PC-9 (cell line): ENCODE measurements at regions not wholly inside any gene's neighbourhood (a gene's known extent, or its start where the extent isn't known, plus 50 kb on each side); places are given as distances from the start of the nearest gene placed in this dataset.

Experiments used
- CTCF ChIP-seq: fragments of 200-600 bp; sonication (generic); conservative IDR thresholded peaks from 2 replicates; pipeline ENCODE4 v1.6.1; 2017; ENCODE audit warnings: mixed run types, antibody characterized with exemption, mild to moderate bottlenecking, moderate library complexity
- EZH2 ChIP-seq: fragments of 200-600 bp; sonication (generic); IDR thresholded peaks from 2 replicates; pipeline ENCODE4 v1.8.0; 2017; ENCODE audit warnings: antibody characterized with exemption, low read depth

GRCh38 chrX:4851534-4851933 is 1138.1 kb upstream of the PRKX start:
- TF ChIP-seq CTCF (no peak), EZH2 (no peak)
